Loucy (cell line): ENCODE measurements at regions not wholly inside any gene's neighbourhood (a gene's known extent, or its start where the extent isn't known, plus 50 kb on each side); places are given as distances from the start of the nearest gene placed in this dataset.

ENCODE experiments used
- H2AFZ ChIP-seq: fragments of 200-600 bp; sonication (generic); 2 replicates; pipeline ENCODE4 v1.6.0; 2016; ENCODE audit warnings: antibody characterized with exemption, mild to moderate bottlenecking, low read length, moderate library complexity
- H3F3A ChIP-seq: fragments of 200-600 bp; 2 replicates; pipeline ENCODE4 v1.6.0; 2016; ENCODE audit warnings: antibody characterized with exemption, low read depth, mild to moderate bottlenecking
- H3K27me3 ChIP-seq: fragments of 200-600 bp; sonication (generic); 2 replicates; pipeline ENCODE4 v1.6.1; 2014; ENCODE audit warnings: low read length, mild to moderate bottlenecking; ENCODE audit not compliant: insufficient read depth, poor library complexity, severe bottlenecking
- H3K36me3 ChIP-seq: fragments of 200-600 bp; sonication (generic); 2 replicates; pipeline ENCODE4 v1.6.1; 2016; ENCODE audit warnings: low read length; ENCODE audit not compliant: insufficient read depth
- H3K4me1 ChIP-seq: fragments of 200-600 bp; sonication (generic); 2 replicates; pipeline ENCODE4 v1.5.1; 2014; ENCODE audit warnings: low read length, mild to moderate bottlenecking; ENCODE audit not compliant: insufficient read depth, poor library complexity, severe bottlenecking
- H3K4me2 ChIP-seq: fragments of 200-600 bp; sonication (generic); 2 replicates; pipeline ENCODE4 v1.6.0; 2014; ENCODE audit warnings: antibody characterized with exemption, low read length, low read depth, mild to moderate bottlenecking; ENCODE audit not compliant: poor library complexity, severe bottlenecking
- H3K4me3 ChIP-seq: fragments of 200-600 bp; sonication (generic); 2 replicates; pipeline ENCODE4 v1.5.1; 2014; ENCODE audit warnings: low read length, mild to moderate bottlenecking, mixed read lengths; ENCODE audit not compliant: poor library complexity, severe bottlenecking
- H3K79me2 ChIP-seq: fragments of 200-600 bp; sonication (generic); 2 replicates; pipeline ENCODE4 v1.6.1; 2014; ENCODE audit warnings: low read length; ENCODE audit not compliant: insufficient read depth
- H3K9ac ChIP-seq: fragments of 200-600 bp; sonication (generic); 2 replicates; pipeline ENCODE4 v1.6.0; 2014; ENCODE audit warnings: mild to moderate bottlenecking, low read depth, low read length, moderate library complexity; ENCODE audit not compliant: poor library complexity, severe bottlenecking
- H3K9me2 ChIP-seq: fragments of 200-600 bp; sonication (generic); replicated peaks from 2 replicates; pipeline ENCODE4 v1.6.1; 2016; ENCODE audit warnings: low read depth, low read length, mixed read lengths
- H3K9me3 ChIP-seq: fragments of 200-600 bp; sonication (generic); 2 replicates; pipeline ENCODE4 v1.6.1; 2014; ENCODE audit warnings: mild to moderate bottlenecking, antibody characterized with exemption, low read length, low read depth; ENCODE audit not compliant: insufficient read depth
- H4K20me1 ChIP-seq: fragments of 200-600 bp; sonication (generic); 2 replicates; pipeline ENCODE4 v1.6.0; 2014; ENCODE audit warnings: antibody characterized with exemption, low read length, mild to moderate bottlenecking; ENCODE audit not compliant: insufficient read depth, poor library complexity, severe bottlenecking
- CTCF ChIP-seq: fragments of 200-600 bp; sonication (generic); conservative IDR thresholded peaks from 2 replicates; pipeline ENCODE4 v1.5.1; 2014; ENCODE audit warnings: mild to moderate bottlenecking, antibody characterized with exemption, low read length
- EZH2phosphoT487 ChIP-seq: fragments of 200-600 bp; IDR thresholded peaks from 2 replicates; pipeline ENCODE4 v1.6.1; 2018; ENCODE audit warnings: antibody characterized with exemption, mild to moderate bottlenecking, moderate library complexity, borderline replicate concordance

- no peak overlapping the region for H2AFZ ChIP-seq
- no peak overlapping the region for H3K4me3 ChIP-seq
- no peak overlapping the region for H3K4me2 ChIP-seq
- H3K27me3 ChIP-seq: no peaks in the 10 kb centered on the region
- no peaks in the 10 kb centered on the region for H3K79me2 ChIP-seq
- H3K9me3 ChIP-seq: peaks cover 6% of the 10 kb centered on the region; the same call in 1 of the 2 replicates
- TF ChIP-seq EZH2phosphoT487 (no peak), CTCF (no peak)
- H3F3A ChIP-seq: no peaks in the 10 kb centered on the region
- H4K20me1 ChIP-seq: no peaks in the 10 kb centered on the region
- no peak overlapping the region for H3K9ac ChIP-seq
- H3K36me3 ChIP-seq: no peaks in the 10 kb centered on the region
- no peaks in the 10 kb centered on the region for H3K4me1 ChIP-seq
- no peaks in the 10 kb centered on the region for H3K9me2 ChIP-seq
Measured at GRCh38 chr6:156618600-156619205, 158.5 kb upstream of the ARID1B start.

GRCh38 chr6:156617941-156618340 lies 159.2 kb upstream of the ARID1B start:
- Histone ChIP-seq H3K9ac (no peak overlapping the region), H3K9me2 (no peaks in the 10 kb centered on the region), H3K4me1 (no peaks in the 10 kb centered on the region), H3F3A (no peaks in the 10 kb centered on the region), H3K4me2 (no peak overlapping the region), H3K4me3 (no peak overlapping the region), H4K20me1 (no peaks in the 10 kb centered on the region), H3K79me2 (no peaks in the 10 kb centered on the region), H3K9me3 (peaks cover 12% of the 10 kb centered on the region; the same call in 1 of the 2 replicates), H2AFZ (no peak overlapping the region), H3K36me3 (no peaks in the 10 kb centered on the region), H3K27me3 (no peaks in the 10 kb centered on the region)
- no peak for TF ChIP-seq EZH2phosphoT487

- no peaks in the 10 kb centered on the region for H3K27me3 ChIP-seq
- H2AFZ ChIP-seq: no peak overlapping the region
- no peak for TF ChIP-seq CTCF
- TF ChIP-seq EZH2phosphoT487: no peak
Measured at GRCh38 chr6:156617376-156617775, 159.8 kb upstream of the ARID1B start.

GRCh38 chr6:156616495-156616894 lies 160.7 kb upstream of the ARID1B start:
- Histone ChIP-seq H3K9ac (no peak overlapping the region), H3K4me1 (no peaks in the 10 kb centered on the region), H2AFZ (no peak overlapping the region), H3F3A (no peaks in the 10 kb centered on the region), H3K9me3 (peaks cover 23% of the 10 kb centered on the region), H3K27me3 (no peaks in the 10 kb centered on the region), H3K36me3 (no peaks in the 10 kb centered on the region), H3K4me2 (no peak overlapping the region), H4K20me1 (no peaks in the 10 kb centered on the region), H3K4me3 (no peak overlapping the region), H3K9me2 (no peaks in the 10 kb centered on the region), H3K79me2 (no peaks in the 10 kb centered on the region)
- TF ChIP-seq CTCF (no peak), EZH2phosphoT487 (no peak)

More at GRCh38 chr6:156617376-156617775, 159.8 kb upstream of the ARID1B start:
- Histone ChIP-seq H3K9me3 (peaks cover 16% of the 10 kb centered on the region; the same call in 1 of the 2 replicates), H3K79me2 (no peaks in the 10 kb centered on the region), H3K4me3 (no peak overlapping the region), H4K20me1 (no peaks in the 10 kb centered on the region), H3F3A (no peaks in the 10 kb centered on the region), H3K36me3 (no peaks in the 10 kb centered on the region), H3K9me2 (no peaks in the 10 kb centered on the region), H3K9ac (no peak overlapping the region), H3K4me2 (no peak overlapping the region), H3K4me1 (no peaks in the 10 kb centered on the region)
